GM12865 (cell line): ENCODE measurements at regions not wholly inside any gene's neighbourhood (a gene's known extent, or its start where the extent isn't known, plus 50 kb on each side); places are given as distances from the start of the nearest gene placed in this dataset.
"Not testable (repeated sequence)": the region's sequence is repeated elsewhere in the genome, so short reads cannot be mapped to it uniquely, and the experiment has no call there.

Source experiments
- DNase-seq: peaks from one replicate; pipeline ENCODE4 v3.0.0; 2010; ENCODE audit warnings: low read depth
- H3K4me3 ChIP-seq: 2 replicates; pipeline ENCODE4 v1.5.1; 2011; ENCODE audit warnings: mild to moderate bottlenecking, low read depth, low read length, control low read depth
- TF ChIP-seq, protein P1 (sequence below): IDR thresholded peaks from 2 replicates; pipeline ENCODE4 v1.5.1; 2011; ENCODE audit warnings: low read length, control low read depth, low read depth, inconsistent platforms; ENCODE audit not compliant: insufficient read depth; ENCODE audit errors: missing control alignments

DNA sequence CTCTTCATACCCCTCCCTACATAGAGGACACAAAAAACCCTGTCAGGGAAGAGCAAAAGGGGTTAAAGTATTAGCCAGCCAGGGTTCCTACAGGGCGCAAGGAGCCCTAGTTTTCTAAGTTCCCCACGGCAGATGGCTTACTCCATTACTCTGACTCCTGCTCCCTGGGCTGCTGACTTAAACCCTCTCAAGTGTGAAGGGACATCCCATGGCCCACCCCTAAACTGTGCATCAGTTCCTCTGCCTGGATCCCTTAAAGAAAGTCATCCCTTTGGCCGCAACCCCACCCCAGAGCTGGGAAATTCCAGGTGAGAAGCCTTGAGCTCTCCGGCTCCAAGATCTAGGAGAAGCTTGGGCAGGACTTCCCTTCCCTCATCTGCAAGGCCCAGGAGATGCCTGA lies 236.0 kb downstream of the TOMM20 start:
- H3K4me3 ChIP-seq: no peak overlapping the region
- TF ChIP-seq, protein P1, sequence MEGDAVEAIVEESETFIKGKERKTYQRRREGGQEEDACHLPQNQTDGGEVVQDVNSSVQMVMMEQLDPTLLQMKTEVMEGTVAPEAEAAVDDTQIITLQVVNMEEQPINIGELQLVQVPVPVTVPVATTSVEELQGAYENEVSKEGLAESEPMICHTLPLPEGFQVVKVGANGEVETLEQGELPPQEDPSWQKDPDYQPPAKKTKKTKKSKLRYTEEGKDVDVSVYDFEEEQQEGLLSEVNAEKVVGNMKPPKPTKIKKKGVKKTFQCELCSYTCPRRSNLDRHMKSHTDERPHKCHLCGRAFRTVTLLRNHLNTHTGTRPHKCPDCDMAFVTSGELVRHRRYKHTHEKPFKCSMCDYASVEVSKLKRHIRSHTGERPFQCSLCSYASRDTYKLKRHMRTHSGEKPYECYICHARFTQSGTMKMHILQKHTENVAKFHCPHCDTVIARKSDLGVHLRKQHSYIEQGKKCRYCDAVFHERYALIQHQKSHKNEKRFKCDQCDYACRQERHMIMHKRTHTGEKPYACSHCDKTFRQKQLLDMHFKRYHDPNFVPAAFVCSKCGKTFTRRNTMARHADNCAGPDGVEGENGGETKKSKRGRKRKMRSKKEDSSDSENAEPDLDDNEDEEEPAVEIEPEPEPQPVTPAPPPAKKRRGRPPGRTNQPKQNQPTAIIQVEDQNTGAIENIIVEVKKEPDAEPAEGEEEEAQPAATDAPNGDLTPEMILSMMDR: no peak
- no peak for DNase-seq

DNA sequence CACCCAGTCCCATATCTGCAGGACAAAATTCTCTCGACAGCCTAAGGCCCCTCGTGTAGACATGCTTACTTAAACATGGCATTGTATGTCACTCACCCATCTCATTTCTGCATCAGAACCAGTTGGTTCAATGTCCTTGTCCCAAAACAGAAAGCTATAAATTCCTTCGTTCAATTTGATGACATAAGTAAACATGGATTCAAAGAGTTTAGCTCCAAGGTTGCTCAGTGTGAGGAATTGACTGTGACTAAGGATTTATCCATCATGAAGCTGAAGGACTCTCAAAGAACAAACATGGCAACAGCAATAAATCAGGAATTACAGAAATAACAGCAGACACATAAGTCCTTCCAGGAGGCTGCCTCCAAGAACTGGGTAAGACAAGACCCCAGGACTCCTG lies 237.2 kb downstream of the TOMM20 start:
- no peak overlapping the region for H3K4me3 ChIP-seq
- TF ChIP-seq, protein P1: no peak
- DNase-seq: no peak

DNA sequence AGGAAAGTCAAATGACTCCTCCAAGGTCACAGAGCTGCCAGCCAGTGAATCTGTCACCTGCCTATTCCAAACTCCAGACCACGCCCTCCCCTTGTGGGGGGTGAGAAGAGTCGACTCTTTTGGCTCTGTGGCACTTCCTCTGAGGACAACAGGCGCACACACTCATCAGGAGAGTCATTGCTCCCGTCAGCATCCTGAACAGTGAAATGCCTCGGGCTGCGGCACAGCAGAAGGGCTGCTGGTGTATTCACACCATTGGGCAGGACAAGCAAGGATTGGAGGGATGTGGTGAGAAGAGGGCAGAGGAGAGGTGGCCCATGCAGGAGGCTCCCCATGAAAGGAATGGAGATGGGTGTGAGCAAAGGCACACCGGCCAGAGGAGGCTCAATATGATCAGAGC lies 239.0 kb downstream of the TOMM20 start:
- H3K4me3 ChIP-seq: no peak overlapping the region
- TF ChIP-seq, protein P1: no peak
- DNase-seq: no peak

DNA sequence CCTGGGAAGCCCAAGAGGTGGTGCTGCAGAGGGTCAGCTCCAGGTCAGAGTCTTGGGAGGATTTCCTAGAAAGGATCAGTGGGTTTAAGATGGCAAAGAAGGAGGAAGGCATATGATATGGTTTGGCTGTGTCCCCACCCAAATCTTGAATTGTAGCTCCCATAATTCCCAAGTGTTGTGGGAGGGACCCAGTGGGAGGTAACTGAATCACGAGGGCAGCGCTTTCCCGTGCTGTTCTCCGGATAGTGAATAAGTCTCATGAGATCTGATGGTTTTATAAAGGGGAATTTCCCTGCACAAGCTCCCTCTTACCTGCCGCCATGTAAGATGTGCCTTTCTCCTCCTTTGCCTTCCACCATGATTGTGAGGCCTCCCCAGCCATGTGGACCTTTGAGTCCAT lies 240.4 kb downstream of the TOMM20 start:
- DNase-seq, H3K4me3 ChIP-seq: not testable (repeated sequence)

DNA sequence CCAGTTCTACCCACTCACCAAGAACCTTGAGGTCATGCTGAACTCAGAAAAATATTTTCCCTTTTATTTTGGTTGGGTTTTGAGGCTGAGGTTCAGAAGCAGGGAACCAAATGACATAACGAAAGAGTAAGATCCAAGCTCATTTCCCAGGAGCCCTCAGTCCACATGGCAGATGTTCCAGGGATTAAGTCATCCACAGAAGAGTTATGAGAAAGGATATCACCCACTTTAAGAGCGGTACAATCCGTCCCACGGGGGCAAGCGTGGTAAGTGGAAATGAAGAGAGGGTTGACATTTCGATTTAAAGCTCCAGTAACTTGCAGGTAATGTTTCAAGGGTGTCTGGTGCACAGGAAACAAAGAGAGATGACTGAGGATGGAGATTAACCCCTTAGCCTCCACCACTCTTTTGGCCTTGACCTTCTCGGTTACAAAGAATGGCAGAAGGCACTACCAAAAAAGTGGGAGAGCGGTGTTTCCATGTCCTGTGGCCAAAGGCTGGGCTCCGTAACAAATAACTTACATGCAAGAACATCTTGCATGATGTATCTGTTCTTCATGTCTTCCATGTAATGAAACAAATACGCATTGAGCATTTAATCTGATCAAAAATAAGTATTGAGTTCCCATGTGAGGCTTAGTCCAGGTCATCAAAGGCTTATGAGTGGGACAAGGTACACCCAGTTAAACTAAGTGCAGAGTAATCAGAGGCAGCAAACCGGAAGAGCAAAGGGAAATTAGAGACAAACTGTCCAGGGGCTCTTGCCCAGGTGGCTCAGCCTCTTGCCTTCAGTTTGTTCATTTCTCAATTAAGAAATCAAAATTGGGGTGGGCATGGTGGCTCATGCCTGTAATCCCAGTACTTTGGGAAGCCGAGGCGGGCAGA lies 241.4 kb downstream of the TOMM20 start:
- TF ChIP-seq, protein P1: no peak
- H3K4me3 ChIP-seq: no peak overlapping the region
- DNase-seq: no peak

DNA sequence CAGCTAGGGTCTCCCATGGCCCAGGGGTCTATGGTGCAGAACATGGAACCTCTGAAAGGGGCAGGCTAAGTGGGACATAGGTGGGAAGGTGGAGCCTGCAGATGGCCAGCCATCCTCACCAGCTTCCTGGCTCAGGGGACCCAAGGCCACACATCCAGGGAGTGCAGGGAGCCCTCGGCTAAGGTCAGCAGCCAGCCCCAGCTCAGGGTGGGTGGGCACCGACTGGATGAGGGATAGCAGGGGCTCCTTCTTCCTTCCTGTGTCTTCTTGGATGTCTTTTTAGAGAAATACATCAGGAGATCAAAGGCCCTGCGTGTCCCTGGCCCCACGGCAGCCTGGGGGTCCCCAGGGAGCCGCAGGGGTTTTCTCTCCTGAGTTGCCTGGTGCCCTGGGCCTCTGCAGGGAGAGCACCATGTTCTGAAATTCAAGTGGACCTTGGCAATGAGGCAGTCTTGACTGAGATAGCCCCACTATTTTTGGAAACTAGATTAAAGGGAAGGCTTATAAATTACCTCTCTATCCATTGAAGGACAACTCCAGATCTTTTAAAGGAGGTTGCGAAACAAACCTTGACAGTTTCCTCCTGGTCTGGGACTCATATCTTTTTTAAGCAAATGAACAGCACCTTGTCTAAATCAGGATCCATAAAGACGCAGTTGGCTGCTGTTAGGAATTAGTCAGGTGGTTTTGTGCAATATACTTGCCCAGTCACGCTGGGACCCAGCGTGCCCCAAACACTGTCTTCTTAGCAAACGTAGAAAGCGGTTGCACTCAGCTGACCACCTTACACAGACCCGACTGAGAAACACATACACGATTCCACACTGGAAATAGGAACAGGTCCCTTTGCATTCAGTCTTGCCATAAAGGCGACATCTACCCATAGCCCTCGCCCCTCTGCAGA lies 242.3 kb downstream of the TOMM20 start:
- no peak for DNase-seq
- no peak overlapping the region for H3K4me3 ChIP-seq
- TF ChIP-seq, protein P1: no peak

DNA sequence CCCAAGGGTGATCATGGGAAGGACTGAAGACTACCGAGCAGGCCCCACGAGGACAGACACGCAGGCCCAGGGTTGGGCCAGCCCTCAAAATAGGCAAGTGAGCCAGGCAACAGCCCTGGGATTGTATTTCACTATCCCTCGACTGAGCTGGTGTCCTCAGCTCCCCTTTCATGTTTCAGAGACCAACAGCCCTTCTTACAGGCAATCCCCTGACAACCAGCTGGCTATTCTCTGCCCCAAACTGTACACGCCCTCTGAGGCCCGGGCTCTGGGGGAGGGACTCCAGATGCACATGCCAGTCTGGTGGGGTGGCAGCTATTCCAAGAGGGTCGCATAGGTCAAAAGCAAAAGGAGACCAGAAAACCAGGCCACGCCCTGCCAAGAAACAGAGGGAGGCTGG lies 243.0 kb downstream of the TOMM20 start:
- H3K4me3 ChIP-seq: no peak overlapping the region
- DNase-seq: no peak
- TF ChIP-seq, protein P1: no peak
